HT1080 (cell line): ENCODE measurements at regions not wholly inside any gene's neighbourhood (a gene's known extent, or its start where the extent isn't known, plus 50 kb on each side); places are given as distances from the start of the nearest gene placed in this dataset.

ENCODE experiments used
- DNase-seq: peaks from one replicate; pipeline ENCODE4 v3.0.0-alpha.2; 2015; ENCODE audit warnings: low read depth

- no peak for DNase-seq
These were observed 204.1 kb upstream of the NEIL3 start for GRCh38 chr4:177105536-177105935.

GRCh38 chr4:177107288-177107921, 202.3 kb upstream of the NEIL3 start:
- peak; percentile 15 for DNase-seq

GRCh38 chr4:177108708-177109107, 201.0 kb upstream of the NEIL3 start:
- DNase-seq = no peak

GRCh38 chr4:177109769-177110168, 199.9 kb upstream of the NEIL3 start:
- no peak for DNase-seq

GRCh38 chr4:177116161-177116560, 193.5 kb upstream of the NEIL3 start:
- DNase-seq = no peak

GRCh38 chr4:177117256-177117655, 192.4 kb upstream of the NEIL3 start:
- DNase-seq = no peak

GRCh38 chr4:177118596-177118995, 191.1 kb upstream of the NEIL3 start:
- no peak for DNase-seq

GRCh38 chr4:177119021-177119471, 190.6 kb upstream of the NEIL3 start:
- no peak for DNase-seq

GRCh38 chr4:177119691-177120090, 190.0 kb upstream of the NEIL3 start:
- no peak for DNase-seq

- no peak for DNase-seq
These were observed 185.9 kb upstream of the NEIL3 start for GRCh38 chr4:177123811-177124210.

GRCh38 chr4:177124349-177125064, 185.2 kb upstream of the NEIL3 start:
- no peak for DNase-seq

GRCh38 chr4:177125656-177126055, 184.0 kb upstream of the NEIL3 start:
- DNase-seq = peak; percentile 42

- no peak for DNase-seq
These were observed 182.0 kb upstream of the NEIL3 start for GRCh38 chr4:177127658-177128057.

GRCh38 chr4:177128306-177128705, 181.4 kb upstream of the NEIL3 start:
- DNase-seq = peak; percentile 67

GRCh38 chr4:177131736-177132135, 177.9 kb upstream of the NEIL3 start:
- no peak for DNase-seq

GRCh38 chr4:177147668-177148067, 162.0 kb upstream of the NEIL3 start:
- DNase-seq = no peak

- no peak for DNase-seq
These were observed 154.2 kb upstream of the NEIL3 start for GRCh38 chr4:177155454-177155853.

- DNase-seq = peak; percentile 1
These were observed 150.1 kb upstream of the NEIL3 start for GRCh38 chr4:177159600-177159999.

- DNase-seq = no peak
These were observed 147.9 kb upstream of the NEIL3 start for GRCh38 chr4:177161781-177162180.

- peak; percentile 8 for DNase-seq
These were observed 146.1 kb upstream of the NEIL3 start for GRCh38 chr4:177163532-177163931.

- no peak for DNase-seq
These were observed 138.1 kb upstream of the NEIL3 start for GRCh38 chr4:177171588-177171987.

- DNase-seq = no peak
These were observed 134.2 kb upstream of the NEIL3 start for GRCh38 chr4:177175473-177175872.

- no peak for DNase-seq
These were observed 132.1 kb upstream of the NEIL3 start for GRCh38 chr4:177177541-177178081.
